ENCODE measurements at regions not wholly inside any gene's neighbourhood (a gene's known extent, or its start where the extent isn't known, plus 50 kb on each side); places are given as distances from the start of the nearest gene placed in this dataset.

DNA sequence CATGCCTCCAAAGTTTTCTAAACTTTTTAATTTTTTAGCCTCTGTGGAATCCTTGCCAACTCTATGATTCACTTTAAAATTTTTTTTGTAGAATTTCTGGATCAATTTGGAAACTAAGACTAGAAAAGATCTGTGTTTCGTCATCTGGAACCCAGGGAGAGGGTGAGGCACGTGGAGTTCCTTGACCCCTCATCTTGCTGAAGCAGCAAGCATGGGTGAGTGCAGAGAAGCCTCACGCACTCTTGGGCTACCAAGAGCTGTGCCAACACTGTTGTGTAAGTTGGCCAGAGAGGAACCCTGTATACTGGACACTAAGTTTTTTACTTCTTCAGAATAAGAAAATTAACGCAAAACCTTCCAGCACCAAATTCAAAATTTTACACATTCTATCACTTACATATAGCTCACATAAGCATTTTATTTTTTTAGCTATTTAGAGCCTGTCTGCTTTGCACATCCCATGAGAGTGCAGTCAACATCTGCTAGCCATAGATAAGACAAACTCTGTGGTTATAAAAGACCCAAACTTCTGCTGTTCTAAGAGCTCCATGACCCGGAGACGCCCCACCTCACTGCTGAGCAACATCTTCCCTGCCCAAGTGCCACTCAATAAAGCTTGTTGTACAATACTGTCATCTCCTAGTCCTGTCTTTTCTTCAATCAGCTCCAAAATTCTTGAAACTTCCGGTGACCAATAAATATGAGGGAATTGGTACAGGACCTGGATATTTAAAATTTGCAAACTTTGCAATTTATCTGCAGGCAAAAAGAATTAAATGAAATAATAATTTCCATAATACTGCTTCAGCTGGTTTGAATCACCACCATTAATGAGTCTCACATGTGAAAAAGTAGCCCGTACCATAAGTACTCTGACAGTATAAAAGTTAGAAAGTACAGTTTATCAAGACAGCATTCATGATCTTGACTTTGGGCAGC lies 69.7 kb upstream of the ADCY2 start:
- TF ChIP-seq CTCF (IDR thresholded peaks at IDR 0.05) (no peak), ZFX (IDR thresholded peaks at IDR 0.05; ENCODE audit: borderline replicate concordance) (no peak)
